SH-SY5Y (cell line): ENCODE measurements at regions not wholly inside any gene's neighbourhood (a gene's known extent, or its start where the extent isn't known, plus 50 kb on each side); places are given as distances from the start of the nearest gene placed in this dataset.

Source experiments
- GATA2 ChIP-seq: IDR thresholded peaks from 2 replicates; pipeline ENCODE4 v1.6.1; 2011; ENCODE audit warnings: mild to moderate bottlenecking, low read depth, low read length
- GATA3 ChIP-seq: IDR thresholded peaks from 2 replicates; pipeline ENCODE4 v1.6.1; 2011; ENCODE audit warnings: low read depth, mild to moderate bottlenecking, low read length, moderate library complexity

GRCh38 chr9:28832168-28832770 is 1259.0 kb upstream of the C9orf72 start:
- TF ChIP-seq GATA3, result no peak
- TF ChIP-seq GATA2, result no peak
